ENCODE measurements at regions not wholly inside any gene's neighbourhood (a gene's known extent, or its start where the extent isn't known, plus 50 kb on each side); places are given as distances from the start of the nearest gene placed in this dataset.

DNA sequence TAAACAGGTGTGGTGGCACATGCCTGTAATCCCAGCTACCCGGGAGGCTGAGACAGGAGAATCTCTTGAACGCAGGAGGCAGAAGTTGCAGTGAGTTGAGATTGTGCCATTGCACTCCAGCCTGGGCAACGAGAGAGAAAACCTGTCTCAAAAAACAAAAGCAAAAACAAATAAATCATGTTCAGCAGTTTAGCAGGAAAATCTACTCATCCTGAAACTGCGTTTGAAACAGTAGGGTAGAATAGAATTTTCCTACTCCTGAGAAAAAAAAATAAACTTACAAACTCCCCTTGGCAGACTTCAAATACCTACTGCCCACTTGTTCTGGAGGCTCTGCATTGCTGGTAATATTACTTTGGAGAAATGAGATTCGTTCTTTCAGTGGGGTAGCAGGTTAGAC lies 367.7 kb downstream of the GADD45G start:
- peaks cover 0 to 14% (median 3%) of the 10 kb centered on the region in 5 donors for H3K4me1 ChIP-seq (ENCODE audit: control insufficient read depth in 5 of 5, insufficient read depth in 5 of 5, low read length in 5 of 5)
- ATAC-seq (ENCODE audit: insufficient read depth, low FRiP score) (no peak), DNase-seq (no peak)
- H3K27me3 ChIP-seq (ENCODE audit: control insufficient read depth in 3 of 3, insufficient read depth in 3 of 3, low read length in 2 of 3), result no peaks in the 10 kb centered on the region
- no peaks in the 10 kb centered on the region for H3K9me3 ChIP-seq (ENCODE audit: control insufficient read depth in 4 of 4, insufficient read depth in 3 of 4, low read length in 3 of 4)
- H3K4me3 ChIP-seq, result no peak overlapping the region
- no peak overlapping the region for H3K9ac ChIP-seq (ENCODE audit: insufficient read depth in 1 of 2, low read length in 2 of 2)
- H3K36me3 ChIP-seq (ENCODE audit: control insufficient read depth in 4 of 4, insufficient read depth in 4 of 4, low read length in 4 of 4), result no peaks in the 10 kb centered on the region
- TF ChIP-seq, protein P1, sequence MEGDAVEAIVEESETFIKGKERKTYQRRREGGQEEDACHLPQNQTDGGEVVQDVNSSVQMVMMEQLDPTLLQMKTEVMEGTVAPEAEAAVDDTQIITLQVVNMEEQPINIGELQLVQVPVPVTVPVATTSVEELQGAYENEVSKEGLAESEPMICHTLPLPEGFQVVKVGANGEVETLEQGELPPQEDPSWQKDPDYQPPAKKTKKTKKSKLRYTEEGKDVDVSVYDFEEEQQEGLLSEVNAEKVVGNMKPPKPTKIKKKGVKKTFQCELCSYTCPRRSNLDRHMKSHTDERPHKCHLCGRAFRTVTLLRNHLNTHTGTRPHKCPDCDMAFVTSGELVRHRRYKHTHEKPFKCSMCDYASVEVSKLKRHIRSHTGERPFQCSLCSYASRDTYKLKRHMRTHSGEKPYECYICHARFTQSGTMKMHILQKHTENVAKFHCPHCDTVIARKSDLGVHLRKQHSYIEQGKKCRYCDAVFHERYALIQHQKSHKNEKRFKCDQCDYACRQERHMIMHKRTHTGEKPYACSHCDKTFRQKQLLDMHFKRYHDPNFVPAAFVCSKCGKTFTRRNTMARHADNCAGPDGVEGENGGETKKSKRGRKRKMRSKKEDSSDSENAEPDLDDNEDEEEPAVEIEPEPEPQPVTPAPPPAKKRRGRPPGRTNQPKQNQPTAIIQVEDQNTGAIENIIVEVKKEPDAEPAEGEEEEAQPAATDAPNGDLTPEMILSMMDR (IDR thresholded peaks at IDR 0.05; ENCODE audit: control extremely low read depth, extremely low read depth), result no peak
- H3K27ac ChIP-seq (ENCODE audit: low read depth in 1 of 2, low read length in 1 of 2), result no peak overlapping the region
- WGBS, 2 donors, result 90 to 94% methylated on average over 5 of the region's 5 CpGs

DNA sequence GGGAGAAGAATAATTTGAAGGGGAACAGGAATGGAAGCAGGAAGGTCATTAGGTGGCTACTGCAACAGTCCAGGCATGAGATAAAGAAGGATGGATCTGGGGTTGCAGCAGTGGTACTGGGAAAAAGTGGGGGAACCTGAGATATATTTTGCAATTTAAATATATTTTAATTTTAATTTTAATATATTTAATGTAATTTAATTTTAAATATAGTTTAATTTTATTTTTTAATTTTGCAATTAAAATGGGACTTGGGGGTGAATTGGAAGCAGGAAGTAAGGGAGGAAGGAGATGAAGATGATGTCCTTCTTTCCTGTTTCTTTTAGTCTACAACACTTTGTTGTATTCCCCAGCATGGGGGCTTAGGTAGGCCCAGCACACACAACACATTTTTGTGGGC lies 369.8 kb downstream of the GADD45G start:
- no peak overlapping the region for H3K27ac ChIP-seq (ENCODE audit: low read depth in 1 of 2, low read length in 1 of 2)
- no peak overlapping the region for H3K4me3 ChIP-seq
- DNase-seq, result no peak
- H3K36me3 ChIP-seq (ENCODE audit: control insufficient read depth in 4 of 4, insufficient read depth in 4 of 4, low read length in 4 of 4), result no peaks in the 10 kb centered on the region
- no peaks in the 10 kb centered on the region for H3K9me3 ChIP-seq (ENCODE audit: control insufficient read depth in 4 of 4, insufficient read depth in 3 of 4, low read length in 3 of 4)
- H3K27me3 ChIP-seq (ENCODE audit: control insufficient read depth in 3 of 3, insufficient read depth in 3 of 3, low read length in 2 of 3), result no peaks in the 10 kb centered on the region
- ATAC-seq (ENCODE audit: insufficient read depth, low FRiP score), result no peak
- TF ChIP-seq, protein P1 (IDR thresholded peaks at IDR 0.05; ENCODE audit: control extremely low read depth, extremely low read depth), result no peak
- H3K4me1 ChIP-seq (ENCODE audit: control insufficient read depth in 5 of 5, insufficient read depth in 5 of 5, low read length in 5 of 5), result peaks cover 0 to 14% (median 3%) of the 10 kb centered on the region in 5 donors
- H3K9ac ChIP-seq (ENCODE audit: insufficient read depth in 1 of 2, low read length in 2 of 2), result no peak overlapping the region

DNA sequence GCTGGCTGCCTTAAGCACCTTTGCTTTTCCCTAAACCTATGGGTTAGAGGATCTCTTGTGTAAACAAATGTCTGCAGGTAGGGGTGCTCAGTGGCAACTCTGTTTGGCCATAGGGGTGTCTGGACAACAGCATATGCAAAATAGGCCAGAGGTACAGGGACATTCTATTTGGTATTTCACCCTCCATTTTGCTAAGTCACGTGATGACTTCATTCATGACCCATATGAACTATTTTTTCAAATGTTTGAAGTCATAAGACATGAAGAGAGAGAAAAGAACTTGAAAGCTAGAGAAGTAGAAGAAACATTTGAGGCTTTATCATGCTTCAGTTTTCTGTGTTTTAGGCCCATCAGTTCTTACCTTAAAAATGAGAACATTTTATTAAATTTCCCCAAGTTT lies 370.2 kb downstream of the GADD45G start:
- H3K27ac ChIP-seq (ENCODE audit: low read depth in 1 of 2, low read length in 1 of 2), result no peak overlapping the region
- DNase-seq (no peak), ATAC-seq (ENCODE audit: insufficient read depth, low FRiP score) (no peak)
- WGBS, 2 donors, result 94 to 95% methylated on average over 1 of the region's 1 CpG
- peaks cover 0 to 14% (median 3%) of the 10 kb centered on the region in 5 donors for H3K4me1 ChIP-seq (ENCODE audit: control insufficient read depth in 5 of 5, insufficient read depth in 5 of 5, low read length in 5 of 5)
- no peaks in the 10 kb centered on the region for H3K9me3 ChIP-seq (ENCODE audit: control insufficient read depth in 4 of 4, insufficient read depth in 3 of 4, low read length in 3 of 4)
- no peaks in the 10 kb centered on the region for H3K36me3 ChIP-seq (ENCODE audit: control insufficient read depth in 4 of 4, insufficient read depth in 4 of 4, low read length in 4 of 4)
- H3K9ac ChIP-seq (ENCODE audit: insufficient read depth in 1 of 2, low read length in 2 of 2), result no peak overlapping the region
- TF ChIP-seq, protein P1 (IDR thresholded peaks at IDR 0.05; ENCODE audit: control extremely low read depth, extremely low read depth), result no peak
- no peak overlapping the region for H3K4me3 ChIP-seq
- H3K27me3 ChIP-seq (ENCODE audit: control insufficient read depth in 3 of 3, insufficient read depth in 3 of 3, low read length in 2 of 3), result no peaks in the 10 kb centered on the region

DNA sequence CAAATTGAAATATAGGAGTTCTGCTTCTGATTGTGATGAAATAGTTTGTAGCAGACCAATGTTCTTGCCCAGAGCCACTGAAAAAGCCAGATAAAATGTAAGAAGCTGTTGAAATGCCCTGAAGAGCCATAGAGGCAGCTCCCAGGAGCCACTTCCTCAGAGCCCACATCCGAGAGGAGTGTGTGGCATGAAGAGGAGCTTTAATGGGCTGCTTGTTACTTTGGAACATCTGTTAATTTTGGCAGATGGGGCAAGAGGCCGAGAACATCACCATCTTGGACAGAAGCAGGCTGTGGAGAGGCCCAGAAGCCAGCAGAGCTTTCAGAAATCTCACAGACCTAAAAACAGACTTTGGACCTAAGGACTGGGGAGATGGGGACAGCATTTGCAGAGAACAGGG lies 370.8 kb downstream of the GADD45G start:
- DNase-seq (peak; percentile 40 to 76 (median 70)), ATAC-seq (ENCODE audit: insufficient read depth, low FRiP score) (no peak)
- H3K36me3 ChIP-seq (ENCODE audit: control insufficient read depth in 4 of 4, insufficient read depth in 4 of 4, low read length in 4 of 4), result no peaks in the 10 kb centered on the region
- no peak overlapping the region for H3K4me3 ChIP-seq
- TF ChIP-seq, protein P1 (IDR thresholded peaks at IDR 0.05; ENCODE audit: control extremely low read depth, extremely low read depth), result no peak
- no peak overlapping the region for H3K9ac ChIP-seq (ENCODE audit: insufficient read depth in 1 of 2, low read length in 2 of 2)
- no peak overlapping the region for H3K27ac ChIP-seq (ENCODE audit: low read depth in 1 of 2, low read length in 1 of 2)
- H3K4me1 ChIP-seq (ENCODE audit: control insufficient read depth in 5 of 5, insufficient read depth in 5 of 5, low read length in 5 of 5), result peaks cover 0 to 14% (median 3%) of the 10 kb centered on the region in 5 donors
- H3K9me3 ChIP-seq (ENCODE audit: control insufficient read depth in 4 of 4, insufficient read depth in 3 of 4, low read length in 3 of 4), result no peaks in the 10 kb centered on the region
- no peaks in the 10 kb centered on the region for H3K27me3 ChIP-seq (ENCODE audit: control insufficient read depth in 3 of 3, insufficient read depth in 3 of 3, low read length in 2 of 3)
- WGBS, 2 donors, result 47 to 48% methylated on average over 2 of the region's 2 CpGs
